ENCODE measurements at regions not wholly inside any gene's neighbourhood (a gene's known extent, or its start where the extent isn't known, plus 50 kb on each side); places are given as distances from the start of the nearest gene placed in this dataset.

DNA sequence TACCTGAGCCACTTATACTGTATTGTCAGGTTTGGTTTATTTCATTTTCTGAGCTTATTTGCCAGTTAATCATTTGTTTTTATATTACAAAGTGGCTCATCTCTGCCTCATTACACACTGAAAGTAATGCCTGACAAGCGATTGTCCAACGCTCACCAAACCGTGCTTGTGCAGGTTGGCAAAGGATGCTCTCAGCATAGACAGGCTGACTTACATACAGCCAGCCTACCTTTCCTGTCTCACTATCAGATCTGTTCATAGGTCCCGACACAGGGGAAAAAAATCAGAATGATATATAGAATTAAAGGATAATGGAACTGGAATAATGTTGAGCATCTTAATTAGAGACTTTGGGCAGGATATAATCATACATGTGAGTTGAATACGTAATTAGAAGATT is 739.7 kb upstream of the RIOK2 start:
- no peak for TF ChIP-seq CTCF (IDR thresholded peaks at IDR 0.05; ENCODE audit: low read depth, low read length)
- DNase-seq (ENCODE audit: extremely low read depth, low read depth): no peak

DNA sequence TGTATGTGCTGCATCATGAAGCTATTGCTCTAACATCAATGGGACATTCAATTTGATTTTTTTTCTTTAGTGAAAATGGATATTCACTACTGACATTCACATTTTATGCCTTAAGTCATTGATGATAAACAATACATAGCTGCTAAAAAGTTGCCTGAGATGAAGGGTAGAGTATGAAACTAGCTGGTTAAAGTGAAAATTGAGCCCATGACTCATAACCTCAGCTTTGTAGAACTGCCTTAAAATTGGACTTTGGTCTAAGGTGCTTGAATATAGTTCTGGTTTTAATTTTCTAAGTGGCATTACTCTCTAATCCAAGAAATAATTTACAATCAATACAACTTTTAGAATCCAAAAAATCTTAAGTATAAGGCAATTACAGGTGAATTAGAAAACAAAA is 740.4 kb upstream of the RIOK2 start:
- TF ChIP-seq CTCF (IDR thresholded peaks at IDR 0.05; ENCODE audit: low read depth, low read length): no peak
- no peak for DNase-seq (ENCODE audit: extremely low read depth, low read depth)

- no peak for TF ChIP-seq CTCF (IDR thresholded peaks at IDR 0.05; ENCODE audit: low read depth, low read length)
- no peak for DNase-seq (ENCODE audit: extremely low read depth, low read depth)
Observed at GRCh38 chr5:97923997-97924396, 741.0 kb upstream of the RIOK2 start.

DNA sequence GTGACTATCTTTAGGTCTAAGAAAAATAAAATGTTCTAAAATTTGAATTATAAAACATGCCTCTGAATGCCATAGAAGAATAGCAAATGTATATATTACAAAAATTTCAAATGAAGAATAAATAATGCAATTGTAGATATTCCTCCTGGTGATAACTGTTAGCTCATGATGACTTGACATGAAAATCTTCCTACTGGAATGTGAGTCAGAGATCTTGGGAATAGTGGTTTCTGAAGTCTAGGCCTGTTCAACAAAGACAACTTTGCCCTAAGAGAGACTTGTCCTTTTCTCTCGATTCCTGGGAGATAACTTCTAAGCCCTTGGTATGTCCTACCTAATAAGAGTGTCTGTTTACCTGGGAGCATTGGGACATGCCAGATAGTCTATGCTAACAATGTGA is 746.3 kb upstream of the RIOK2 start:
- no peak for DNase-seq (ENCODE audit: extremely low read depth, low read depth)

GRCh38 chr5:97931829-97932228 is 748.8 kb upstream of the RIOK2 start:
- no peak for DNase-seq (ENCODE audit: extremely low read depth, low read depth)
- TF ChIP-seq CTCF (IDR thresholded peaks at IDR 0.05; ENCODE audit: low read depth, low read length): no peak

More for the DNA sequence above, 746.3 kb upstream of the RIOK2 start:
- TF ChIP-seq CTCF (IDR thresholded peaks at IDR 0.05; ENCODE audit: low read depth, low read length): no peak

DNA sequence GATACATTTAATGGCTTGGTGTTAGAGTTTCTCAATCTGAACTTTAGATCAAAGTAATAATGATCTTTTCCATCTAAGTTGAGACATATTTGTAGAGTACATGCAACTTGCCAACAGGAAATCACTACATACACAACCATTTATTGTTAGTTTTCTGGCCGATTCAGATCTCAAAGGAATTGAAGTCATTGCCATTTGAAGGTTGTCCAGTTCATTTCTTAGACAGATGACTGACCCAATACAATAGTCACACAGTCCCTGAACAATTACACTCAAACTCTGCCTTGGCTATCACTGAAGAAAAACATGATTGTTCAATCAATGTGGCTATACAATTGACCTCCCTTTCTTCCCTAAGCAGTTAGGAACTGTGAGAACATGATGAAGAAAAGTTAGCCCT is 753.2 kb upstream of the RIOK2 start:
- no peak for DNase-seq (ENCODE audit: extremely low read depth, low read depth)
- TF ChIP-seq CTCF (IDR thresholded peaks at IDR 0.05; ENCODE audit: low read depth, low read length): no peak

GRCh38 chr5:97937846-97938245 is 754.8 kb upstream of the RIOK2 start:
- DNase-seq (ENCODE audit: extremely low read depth, low read depth): no peak
- TF ChIP-seq CTCF (IDR thresholded peaks at IDR 0.05; ENCODE audit: low read depth, low read length): no peak

Data from AG09319 (cell line).